ENCODE measurements at regions not wholly inside any gene's neighbourhood (a gene's known extent, or its start where the extent isn't known, plus 50 kb on each side); places are given as distances from the start of the nearest gene placed in this dataset.

GRCh38 chr2:38165698-38166097, 89.7 kb upstream of the CYP1B1 start:
- TF ChIP-seq, protein P1, sequence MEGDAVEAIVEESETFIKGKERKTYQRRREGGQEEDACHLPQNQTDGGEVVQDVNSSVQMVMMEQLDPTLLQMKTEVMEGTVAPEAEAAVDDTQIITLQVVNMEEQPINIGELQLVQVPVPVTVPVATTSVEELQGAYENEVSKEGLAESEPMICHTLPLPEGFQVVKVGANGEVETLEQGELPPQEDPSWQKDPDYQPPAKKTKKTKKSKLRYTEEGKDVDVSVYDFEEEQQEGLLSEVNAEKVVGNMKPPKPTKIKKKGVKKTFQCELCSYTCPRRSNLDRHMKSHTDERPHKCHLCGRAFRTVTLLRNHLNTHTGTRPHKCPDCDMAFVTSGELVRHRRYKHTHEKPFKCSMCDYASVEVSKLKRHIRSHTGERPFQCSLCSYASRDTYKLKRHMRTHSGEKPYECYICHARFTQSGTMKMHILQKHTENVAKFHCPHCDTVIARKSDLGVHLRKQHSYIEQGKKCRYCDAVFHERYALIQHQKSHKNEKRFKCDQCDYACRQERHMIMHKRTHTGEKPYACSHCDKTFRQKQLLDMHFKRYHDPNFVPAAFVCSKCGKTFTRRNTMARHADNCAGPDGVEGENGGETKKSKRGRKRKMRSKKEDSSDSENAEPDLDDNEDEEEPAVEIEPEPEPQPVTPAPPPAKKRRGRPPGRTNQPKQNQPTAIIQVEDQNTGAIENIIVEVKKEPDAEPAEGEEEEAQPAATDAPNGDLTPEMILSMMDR (IDR thresholded peaks at IDR 0.05): no peak
- TF ChIP-seq POLR2A (IDR thresholded peaks at IDR 0.05): no peak
- no peak for TF ChIP-seq EP300 (IDR thresholded peaks at IDR 0.05)
- no peak for TF ChIP-seq POLR2AphosphoS5 (IDR thresholded peaks at IDR 0.05)
